ENCODE measurements at regions not wholly inside any gene's neighbourhood (a gene's known extent, or its start where the extent isn't known, plus 50 kb on each side); places are given as distances from the start of the nearest gene placed in this dataset.

GRCh38 chrX:39336671-39337311 lies 535.5 kb downstream of the MID1IP1 start:
- no peak overlapping the region for H3K4me3 Mint-ChIP-seq
- no peaks in the 10 kb centered on the region for H3K36me3 Mint-ChIP-seq (ENCODE audit: low read depth)
- H3K9me3 Mint-ChIP-seq = no peaks in the 10 kb centered on the region
- TF ChIP-seq CTCF (IDR thresholded peaks at IDR 0.05; ENCODE audit: unreplicated experiment in 3 of 3) = no peak
- H3K4me1 Mint-ChIP-seq = peaks cover 32% of the 10 kb centered on the region
- peak overlapping the region; percentile 92 to 94 (median 93) for H3K27ac Mint-ChIP-seq
- no peaks in the 10 kb centered on the region for H3K27me3 Mint-ChIP-seq (ENCODE audit: low read depth)

- Mint-ChIP-seq H3K4me1 (peaks cover 32% of the 10 kb centered on the region), H3K9me3 (no peaks in the 10 kb centered on the region), H3K27ac (peak overlapping the region; percentile 92 to 94 (median 93)), H3K27me3 (ENCODE audit: low read depth) (no peaks in the 10 kb centered on the region), H3K4me3 (no peak overlapping the region), H3K36me3 (ENCODE audit: low read depth) (no peaks in the 10 kb centered on the region)
- TF ChIP-seq CTCF (IDR thresholded peaks at IDR 0.05; ENCODE audit: unreplicated experiment in 3 of 3) = no peak
Observed at GRCh38 chrX:39337451-39337850, 536.2 kb downstream of the MID1IP1 start.

- Mint-ChIP-seq H3K36me3 (ENCODE audit: low read depth) (no peaks in the 10 kb centered on the region), H3K9me3 (peaks cover 4% of the 10 kb centered on the region), H3K27ac (peak overlapping the region in 1 of 3 experiments; percentile 25), H3K4me3 (no peak overlapping the region), H3K4me1 (peaks cover 28% of the 10 kb centered on the region), H3K27me3 (ENCODE audit: low read depth) (no peaks in the 10 kb centered on the region)
- TF ChIP-seq CTCF (IDR thresholded peaks at IDR 0.05; ENCODE audit: unreplicated experiment in 3 of 3) = no peak
Observed at GRCh38 chrX:39338583-39338982, 537.3 kb downstream of the MID1IP1 start.

GRCh38 chrX:39356119-39356807 lies 555.0 kb downstream of the MID1IP1 start:
- Mint-ChIP-seq H3K4me3 (no peak overlapping the region), H3K9me3 (peaks cover 11% of the 10 kb centered on the region), H3K27me3 (ENCODE audit: low read depth) (no peaks in the 10 kb centered on the region), H3K4me1 (peaks cover 30% of the 10 kb centered on the region), H3K36me3 (ENCODE audit: low read depth) (no peaks in the 10 kb centered on the region), H3K27ac (peak overlapping the region in 1 of 3 experiments; percentile 5)
- no peak for TF ChIP-seq CTCF (IDR thresholded peaks at IDR 0.05; ENCODE audit: unreplicated experiment in 3 of 3)

- H3K4me3 Mint-ChIP-seq = no peak overlapping the region
- H3K4me1 Mint-ChIP-seq = peaks cover 39% of the 10 kb centered on the region
- H3K9me3 Mint-ChIP-seq = peaks cover 3% of the 10 kb centered on the region
- H3K27me3 Mint-ChIP-seq (ENCODE audit: low read depth) = no peaks in the 10 kb centered on the region
- TF ChIP-seq CTCF (IDR thresholded peaks at IDR 0.05; ENCODE audit: unreplicated experiment in 3 of 3) = no peak
- H3K36me3 Mint-ChIP-seq (ENCODE audit: low read depth) = no peaks in the 10 kb centered on the region
- peak overlapping the region; percentile 78 to 89 (median 82) for H3K27ac Mint-ChIP-seq
Observed at GRCh38 chrX:39360101-39360500, 558.8 kb downstream of the MID1IP1 start.

GRCh38 chrX:39361736-39362135 lies 560.5 kb downstream of the MID1IP1 start:
- H3K36me3 Mint-ChIP-seq (ENCODE audit: low read depth) = no peaks in the 10 kb centered on the region
- no peak for TF ChIP-seq CTCF (IDR thresholded peaks at IDR 0.05; ENCODE audit: unreplicated experiment in 3 of 3)
- H3K27me3 Mint-ChIP-seq (ENCODE audit: low read depth) = no peaks in the 10 kb centered on the region
- peaks cover 31% of the 10 kb centered on the region for H3K4me1 Mint-ChIP-seq
- peaks cover 7% of the 10 kb centered on the region for H3K9me3 Mint-ChIP-seq
- H3K27ac Mint-ChIP-seq = no peak overlapping the region
- no peak overlapping the region for H3K4me3 Mint-ChIP-seq

All from nephron (organoid).